ENCODE measurements at regions not wholly inside any gene's neighbourhood (a gene's known extent, or its start where the extent isn't known, plus 50 kb on each side); places are given as distances from the start of the nearest gene placed in this dataset.
A peak's percentile ranks its signal among the peaks of the same experiment; 100 is the strongest.

- peaks cover 0 to 30% (median 2%) of the 10 kb centered on the region in 12 donors for H3K4me1 ChIP-seq
- H3K4me3 ChIP-seq, result no peak overlapping the region
- ATAC-seq (peak in 1 of 4 donors; percentile 38), DNase-seq (no peak)
- intact Hi-C loops (cut with DNase I), result no loop called here
- no peaks in the 10 kb centered on the region for H3K9me3 ChIP-seq
- no peak for TF ChIP-seq POLR2A (IDR thresholded peaks at IDR 0.05)
- no peak for TF ChIP-seq CTCF (IDR thresholded peaks at IDR 0.05)
- WGBS, 4 donors, result 65 to 71% (median 69%) methylated on average over 4 of the region's 4 CpGs
- no peaks in the 10 kb centered on the region for H3K27me3 ChIP-seq
- H3K36me3 ChIP-seq, result no peaks in the 10 kb centered on the region
- no peak overlapping the region for H3K27ac ChIP-seq
These were observed 104.2 kb upstream of the GADD45A start for GRCh38 chr1:67580691-67581403.

DNA sequence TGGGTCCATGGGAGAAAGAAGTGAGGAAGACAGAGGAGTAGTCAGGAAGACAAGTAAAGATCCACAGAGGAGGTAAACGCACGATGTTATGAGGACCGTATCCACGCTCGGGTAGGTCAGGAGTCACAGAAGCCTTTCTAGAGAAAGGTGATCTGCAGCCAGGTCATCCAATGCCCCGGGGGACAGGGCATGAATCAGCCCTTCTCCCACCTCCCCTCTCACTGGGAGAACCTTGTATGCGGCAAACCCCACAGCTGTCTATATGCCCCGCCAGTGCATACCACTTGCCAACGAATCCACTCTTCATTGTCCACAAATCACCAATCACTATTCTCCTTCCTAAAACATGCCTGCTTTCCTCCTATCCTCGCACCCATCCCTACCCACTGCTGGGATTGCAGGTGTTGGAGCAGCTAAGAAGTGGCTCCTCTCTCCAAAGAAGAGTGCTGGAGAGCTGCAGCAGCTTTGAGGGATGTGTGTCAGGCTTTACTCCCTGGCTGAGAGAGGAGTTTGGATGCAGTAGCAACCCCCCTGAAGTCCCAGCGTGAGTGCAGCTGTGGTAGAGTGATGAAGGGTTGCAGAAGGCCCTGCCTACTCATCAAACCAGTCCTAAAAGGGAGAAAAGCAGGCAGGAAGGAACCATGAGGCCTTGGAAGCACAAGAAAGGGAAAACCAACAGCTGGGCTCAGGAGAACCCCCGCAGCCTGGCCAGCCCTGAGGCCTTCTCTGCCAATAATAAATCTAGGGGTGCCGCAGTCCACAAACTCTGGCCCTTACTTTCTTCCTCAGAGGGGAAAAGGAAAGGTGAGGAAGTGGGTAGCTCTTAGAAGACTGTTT, 102.2 kb upstream of the GADD45A start:
- ATAC-seq, result peak; percentile 19 to 49 (median 38)

DNA sequence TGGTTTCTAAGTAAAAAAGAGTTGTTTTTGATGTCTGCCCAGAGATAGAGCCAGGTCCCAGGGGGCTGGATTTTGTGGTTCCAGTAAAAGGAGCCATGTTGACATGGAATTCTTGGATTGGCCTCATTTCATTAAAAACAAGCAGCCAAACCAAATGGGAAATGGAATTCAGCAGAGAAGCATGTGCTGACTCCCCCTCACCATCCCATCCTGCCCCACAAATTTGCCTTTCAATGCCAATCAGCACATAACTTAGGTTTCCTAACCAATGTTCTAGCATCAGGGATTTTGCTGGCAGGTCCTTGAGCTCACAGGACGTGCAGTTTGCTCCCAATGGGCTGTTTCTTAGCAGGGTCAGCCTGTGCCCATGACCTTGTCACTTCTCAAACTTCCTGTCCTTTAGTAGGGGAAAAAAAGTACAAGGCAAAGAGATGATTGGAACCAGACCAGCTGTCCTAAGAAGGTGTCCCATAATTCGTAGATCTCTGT, 101.5 kb upstream of the GADD45A start:
- WGBS, 4 donors, result 36 to 70% (median 57%) methylated on average over 2 of the region's 2 CpGs
- H3K27ac ChIP-seq, result peak overlapping the region in 3 of 12 donors; percentile 16 to 65 (median 22)

More for the DNA sequence above, 102.2 kb upstream of the GADD45A start:
- Histone ChIP-seq H3K9me3 (no peaks in the 10 kb centered on the region), H3K27me3 (no peaks in the 10 kb centered on the region), H3K27ac (peak overlapping the region in 2 of 12 donors; percentile 16 to 65), H3K4me1 (peaks cover 0 to 42% (median 6%) of the 10 kb centered on the region in 12 donors), H3K36me3 (no peaks in the 10 kb centered on the region), H3K4me3 (no peak overlapping the region)
- no peak for TF ChIP-seq POLR2A (IDR thresholded peaks at IDR 0.05)
- no peak for TF ChIP-seq CTCF (IDR thresholded peaks at IDR 0.05)
- WGBS, 4 donors, result 88 to 92% (median 91%) methylated on average over 13 of the region's 13 CpGs
- no peak for DNase-seq
- intact Hi-C loops (cut with DNase I), result no loop called here

More for the DNA sequence above, 101.5 kb upstream of the GADD45A start:
- DNase-seq (peak in 1 of 5 donors; percentile 40), ATAC-seq (peak in 2 of 4 donors; percentile 12 to 27)
- Histone ChIP-seq H3K4me3 (no peak overlapping the region), H3K4me1 (peaks cover 0 to 46% (median 11%) of the 10 kb centered on the region in 12 donors), H3K27me3 (no peaks in the 10 kb centered on the region), H3K36me3 (no peaks in the 10 kb centered on the region), H3K9me3 (no peaks in the 10 kb centered on the region)
- TF ChIP-seq CTCF (IDR thresholded peaks at IDR 0.05) (no peak), POLR2A (IDR thresholded peaks at IDR 0.05) (no peak)
- intact Hi-C loops (cut with DNase I), result no loop called here

Data from heart left ventricle (tissue), 16 donors.